ENCODE measurements at regions not wholly inside any gene's neighbourhood (a gene's known extent, or its start where the extent isn't known, plus 50 kb on each side); places are given as distances from the start of the nearest gene placed in this dataset.

GRCh38 chr7:138204982-138205298 is 128.7 kb downstream of the AKR1D1 start:
- H3K27me3 ChIP-seq (ENCODE audit: insufficient read depth in 3 of 3, low read length in 2 of 3), result no peaks in the 10 kb centered on the region
- no peaks in the 10 kb centered on the region for H3K4me1 ChIP-seq
- intact Hi-C loops (cut with DNase I), result no loop called here
- DNase-seq (no peak), ATAC-seq (no peak)
- H3K4me3 ChIP-seq, result no peak overlapping the region
- 23 to 38% (median 29%) methylated on average over 2 of the region's 2 CpGs for WGBS, 3 donors
- H3K9me3 ChIP-seq, result no peaks in the 10 kb centered on the region
- no peak overlapping the region for H3K27ac ChIP-seq
- TF ChIP-seq, protein P1, sequence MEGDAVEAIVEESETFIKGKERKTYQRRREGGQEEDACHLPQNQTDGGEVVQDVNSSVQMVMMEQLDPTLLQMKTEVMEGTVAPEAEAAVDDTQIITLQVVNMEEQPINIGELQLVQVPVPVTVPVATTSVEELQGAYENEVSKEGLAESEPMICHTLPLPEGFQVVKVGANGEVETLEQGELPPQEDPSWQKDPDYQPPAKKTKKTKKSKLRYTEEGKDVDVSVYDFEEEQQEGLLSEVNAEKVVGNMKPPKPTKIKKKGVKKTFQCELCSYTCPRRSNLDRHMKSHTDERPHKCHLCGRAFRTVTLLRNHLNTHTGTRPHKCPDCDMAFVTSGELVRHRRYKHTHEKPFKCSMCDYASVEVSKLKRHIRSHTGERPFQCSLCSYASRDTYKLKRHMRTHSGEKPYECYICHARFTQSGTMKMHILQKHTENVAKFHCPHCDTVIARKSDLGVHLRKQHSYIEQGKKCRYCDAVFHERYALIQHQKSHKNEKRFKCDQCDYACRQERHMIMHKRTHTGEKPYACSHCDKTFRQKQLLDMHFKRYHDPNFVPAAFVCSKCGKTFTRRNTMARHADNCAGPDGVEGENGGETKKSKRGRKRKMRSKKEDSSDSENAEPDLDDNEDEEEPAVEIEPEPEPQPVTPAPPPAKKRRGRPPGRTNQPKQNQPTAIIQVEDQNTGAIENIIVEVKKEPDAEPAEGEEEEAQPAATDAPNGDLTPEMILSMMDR (IDR thresholded peaks at IDR 0.05), result no peak
- H3K36me3 ChIP-seq (ENCODE audit: insufficient read depth in 1 of 2, low read depth in 1 of 2), result no peaks in the 10 kb centered on the region

- no peaks in the 10 kb centered on the region for H3K27me3 ChIP-seq (ENCODE audit: insufficient read depth in 3 of 3, low read length in 2 of 3)
- no peak overlapping the region for H3K4me3 ChIP-seq
- intact Hi-C loops (cut with DNase I), result no loop called here
- no peak for DNase-seq
- no peak overlapping the region for H3K27ac ChIP-seq
- WGBS, 3 donors, result 80 to 85% (median 81%) methylated on average over 2 of the region's 2 CpGs
- no peaks in the 10 kb centered on the region for H3K9me3 ChIP-seq
- TF ChIP-seq, protein P1 (IDR thresholded peaks at IDR 0.05), result no peak
- ATAC-seq, result no peak
- H3K36me3 ChIP-seq (ENCODE audit: insufficient read depth in 1 of 2, low read depth in 1 of 2), result no peaks in the 10 kb centered on the region
- H3K4me1 ChIP-seq, result no peaks in the 10 kb centered on the region
Measured at GRCh38 chr7:138205614-138206150, 129.4 kb downstream of the AKR1D1 start.

DNA sequence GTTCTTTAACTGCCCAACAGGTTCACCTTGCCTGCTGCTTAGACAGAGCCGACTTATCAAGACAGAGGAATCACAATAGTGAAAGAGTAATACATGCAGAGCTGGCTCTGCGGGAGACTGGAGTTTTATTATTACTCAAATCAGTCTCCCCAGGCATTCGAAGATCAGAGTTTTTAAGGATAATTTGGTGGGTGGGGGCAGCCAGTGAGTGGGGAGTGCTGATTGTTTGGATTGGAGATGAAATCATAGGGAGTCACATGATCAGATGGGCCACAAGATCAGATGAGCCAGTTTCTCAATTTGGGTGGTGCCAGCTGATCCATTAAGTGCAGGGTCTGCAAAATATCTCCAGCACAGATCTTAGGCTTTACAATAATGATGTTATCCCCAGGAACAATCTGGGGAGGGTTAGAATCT is 131.3 kb downstream of the AKR1D1 start:
- DNase-seq, result no peak
- H3K4me1 ChIP-seq, result no peaks in the 10 kb centered on the region
- intact Hi-C loops (cut with DNase I), result no loop called here
- H3K36me3 ChIP-seq (ENCODE audit: insufficient read depth in 1 of 2, low read depth in 1 of 2), result no peaks in the 10 kb centered on the region
- H3K4me3 ChIP-seq, result no peak overlapping the region
- no peaks in the 10 kb centered on the region for H3K9me3 ChIP-seq
- WGBS, 3 donors, result 51 to 64% (median 53%) methylated on average over 3 of the region's 3 CpGs
- TF ChIP-seq, protein P1 (IDR thresholded peaks at IDR 0.05), result no peak
- H3K27ac ChIP-seq, result no peak overlapping the region
- no peaks in the 10 kb centered on the region for H3K27me3 ChIP-seq (ENCODE audit: insufficient read depth in 3 of 3, low read length in 2 of 3)
- ATAC-seq, result no peak

DNA sequence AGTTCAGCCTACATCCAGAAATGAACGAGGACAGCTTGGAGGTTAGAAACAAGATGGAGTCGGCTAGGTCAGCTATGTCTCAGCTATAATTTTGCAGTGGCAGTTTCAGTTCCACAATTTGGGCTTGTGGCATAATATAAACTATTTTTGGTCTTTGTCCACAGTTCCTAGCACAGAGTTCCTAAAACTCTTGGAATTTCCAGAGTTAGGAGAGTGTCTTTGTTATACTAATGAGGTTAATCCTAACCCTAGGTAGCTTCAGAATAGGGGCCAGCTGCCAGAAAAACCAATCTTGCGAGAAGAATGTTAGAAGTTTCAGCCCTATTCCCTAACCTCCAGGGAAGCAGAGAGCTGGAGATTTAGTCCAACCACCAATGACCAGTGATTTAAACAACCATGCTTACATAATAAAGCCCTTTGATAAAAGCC is 131.9 kb downstream of the AKR1D1 start:
- intact Hi-C loops (cut with DNase I), result no loop called here
- DNase-seq (no peak), ATAC-seq (no peak)
- TF ChIP-seq, protein P1 (IDR thresholded peaks at IDR 0.05), result no peak
- H3K4me3 ChIP-seq, result no peak overlapping the region
- H3K27me3 ChIP-seq (ENCODE audit: insufficient read depth in 3 of 3, low read length in 2 of 3), result no peaks in the 10 kb centered on the region
- no peaks in the 10 kb centered on the region for H3K4me1 ChIP-seq
- no peak overlapping the region for H3K27ac ChIP-seq
- H3K36me3 ChIP-seq (ENCODE audit: insufficient read depth in 1 of 2, low read depth in 1 of 2), result no peaks in the 10 kb centered on the region
- H3K9me3 ChIP-seq, result no peaks in the 10 kb centered on the region
- WGBS, 3 donors, result 67 to 76% (median 73%) methylated on average over 3 of the region's 3 CpGs

DNA sequence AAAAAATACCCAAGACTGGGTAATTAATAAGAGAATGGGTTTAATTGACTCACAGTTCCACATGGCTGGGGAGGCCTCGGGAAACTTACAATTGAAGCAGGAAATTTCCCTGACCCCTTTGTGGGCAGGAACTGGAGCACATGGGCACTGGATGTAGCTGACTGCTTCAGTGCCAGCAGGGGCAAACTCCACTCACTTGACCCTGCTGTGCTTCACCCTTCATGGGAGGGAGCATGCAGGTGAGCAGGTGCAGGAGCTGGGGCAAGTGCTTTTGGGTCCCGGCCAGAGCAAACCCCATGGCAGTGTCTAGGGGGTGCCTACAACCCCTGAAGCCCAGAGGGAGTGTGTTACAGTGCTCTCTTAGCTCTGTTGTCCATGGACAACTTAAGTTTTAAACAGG is 132.6 kb downstream of the AKR1D1 start:
- WGBS, 3 donors, result 80 to 89% (median 85%) methylated on average over 2 of the region's 2 CpGs
- no peaks in the 10 kb centered on the region for H3K27me3 ChIP-seq (ENCODE audit: insufficient read depth in 3 of 3, low read length in 2 of 3)
- no peak for ATAC-seq

More for the DNA sequence above, 132.6 kb downstream of the AKR1D1 start:
- no peak overlapping the region for H3K4me3 ChIP-seq
- no peaks in the 10 kb centered on the region for H3K9me3 ChIP-seq
- no peak overlapping the region for H3K27ac ChIP-seq
- no peak for DNase-seq
- TF ChIP-seq, protein P1 (IDR thresholded peaks at IDR 0.05), result no peak
- intact Hi-C loops (cut with DNase I), result no loop called here
- no peaks in the 10 kb centered on the region for H3K4me1 ChIP-seq
- no peaks in the 10 kb centered on the region for H3K36me3 ChIP-seq (ENCODE audit: insufficient read depth in 1 of 2, low read depth in 1 of 2)
